ENCODE measurements at regions not wholly inside any gene's neighbourhood (a gene's known extent, or its start where the extent isn't known, plus 50 kb on each side); places are given as distances from the start of the nearest gene placed in this dataset.

DNA sequence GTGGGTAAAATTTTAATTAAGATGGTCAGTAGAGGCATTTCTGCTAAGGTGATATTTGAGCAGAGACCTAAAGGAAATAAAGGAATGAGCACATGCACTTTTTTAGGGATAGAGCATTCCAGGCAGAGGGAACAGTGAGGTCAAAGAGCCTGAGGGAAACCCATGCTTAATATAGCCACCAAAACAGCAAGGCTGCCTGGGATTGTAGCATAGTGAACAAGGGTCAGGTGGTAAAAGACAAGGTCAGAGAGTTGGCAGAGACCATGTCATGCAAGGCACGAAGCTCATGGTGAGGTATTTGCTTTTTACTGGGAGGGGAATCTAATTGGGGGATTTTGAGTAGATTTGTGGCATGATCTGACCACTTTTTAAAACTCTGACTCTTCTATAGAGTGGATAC is 344.6 kb upstream of the LRRC7 start:
- Histone ChIP-seq H3K9me3 (no peaks in the 10 kb centered on the region), H3K4me3 (no peak overlapping the region), H3K36me3 (no peaks in the 10 kb centered on the region), H3K4me1 (no peaks in the 10 kb centered on the region), H3K27ac (no peak overlapping the region), H3K27me3 (no peaks in the 10 kb centered on the region)
- TF ChIP-seq POLR2A (IDR thresholded peaks at IDR 0.05) (no peak), EP300 (IDR thresholded peaks at IDR 0.05) (no peak)
- 20 to 36% methylated on average over 1 of the region's 1 CpG for WGBS, 2 donors
- intact Hi-C loops (cut with DNase I) = no loop called here
- no peak for DNase-seq

DNA sequence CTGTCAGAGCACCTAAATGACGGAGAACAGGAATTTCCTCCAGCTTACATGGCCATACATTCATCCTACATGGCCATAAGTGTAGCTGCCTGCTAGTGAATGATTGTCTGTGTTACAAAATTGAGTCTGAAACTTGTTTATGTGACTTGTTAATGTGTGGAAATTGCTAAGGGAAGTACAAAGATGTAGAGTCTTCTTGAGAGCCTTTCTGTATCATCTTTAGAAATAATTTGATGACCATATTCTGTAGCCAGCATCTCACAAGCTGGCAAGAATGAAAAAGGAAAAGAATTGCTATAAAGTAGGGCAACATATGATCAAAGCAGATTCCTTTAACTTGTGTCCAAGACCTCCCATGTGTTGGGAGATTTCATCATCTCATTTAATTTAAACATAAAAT is 339.2 kb upstream of the LRRC7 start:
- WGBS, 2 donors = 0 to 1% methylated on average over 1 of the region's 1 CpG

DNA sequence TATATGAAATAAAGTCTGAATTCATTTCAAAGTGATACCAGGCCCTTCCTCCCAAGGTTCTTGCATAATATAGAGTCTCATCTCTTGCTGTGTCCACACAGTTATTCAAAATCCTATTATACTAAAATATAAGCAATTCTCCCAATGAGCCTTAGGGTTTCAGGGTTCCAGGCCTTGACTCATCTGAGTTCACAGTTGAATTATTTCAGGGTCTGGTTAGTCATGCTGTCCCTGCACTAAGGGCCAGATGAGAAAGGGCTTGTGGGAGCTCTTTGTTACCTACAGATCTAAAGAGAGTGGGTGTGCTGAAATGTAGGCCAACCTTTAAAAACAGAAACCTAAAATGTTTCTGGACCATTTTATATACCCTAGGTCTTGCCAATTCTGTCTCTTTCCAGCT is 337.5 kb upstream of the LRRC7 start:
- H3K4me1 ChIP-seq = no peaks in the 10 kb centered on the region
- H3K27me3 ChIP-seq = no peaks in the 10 kb centered on the region
- H3K36me3 ChIP-seq = no peaks in the 10 kb centered on the region
- no peak overlapping the region for H3K27ac ChIP-seq
- DNase-seq = no peak
- no peak overlapping the region for H3K4me3 ChIP-seq
- H3K9me3 ChIP-seq = no peaks in the 10 kb centered on the region
- intact Hi-C loops (cut with DNase I) = no loop called here
- TF ChIP-seq POLR2A (IDR thresholded peaks at IDR 0.05) (no peak), POLR2AphosphoS5 (IDR thresholded peaks at IDR 0.05) (no peak), EP300 (IDR thresholded peaks at IDR 0.05) (no peak)
- TF ChIP-seq, protein P1, sequence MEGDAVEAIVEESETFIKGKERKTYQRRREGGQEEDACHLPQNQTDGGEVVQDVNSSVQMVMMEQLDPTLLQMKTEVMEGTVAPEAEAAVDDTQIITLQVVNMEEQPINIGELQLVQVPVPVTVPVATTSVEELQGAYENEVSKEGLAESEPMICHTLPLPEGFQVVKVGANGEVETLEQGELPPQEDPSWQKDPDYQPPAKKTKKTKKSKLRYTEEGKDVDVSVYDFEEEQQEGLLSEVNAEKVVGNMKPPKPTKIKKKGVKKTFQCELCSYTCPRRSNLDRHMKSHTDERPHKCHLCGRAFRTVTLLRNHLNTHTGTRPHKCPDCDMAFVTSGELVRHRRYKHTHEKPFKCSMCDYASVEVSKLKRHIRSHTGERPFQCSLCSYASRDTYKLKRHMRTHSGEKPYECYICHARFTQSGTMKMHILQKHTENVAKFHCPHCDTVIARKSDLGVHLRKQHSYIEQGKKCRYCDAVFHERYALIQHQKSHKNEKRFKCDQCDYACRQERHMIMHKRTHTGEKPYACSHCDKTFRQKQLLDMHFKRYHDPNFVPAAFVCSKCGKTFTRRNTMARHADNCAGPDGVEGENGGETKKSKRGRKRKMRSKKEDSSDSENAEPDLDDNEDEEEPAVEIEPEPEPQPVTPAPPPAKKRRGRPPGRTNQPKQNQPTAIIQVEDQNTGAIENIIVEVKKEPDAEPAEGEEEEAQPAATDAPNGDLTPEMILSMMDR (IDR thresholded peaks at IDR 0.05) = no peak

More for the DNA sequence above, 339.2 kb upstream of the LRRC7 start:
- DNase-seq = no peak
- H3K9me3 ChIP-seq = no peaks in the 10 kb centered on the region
- H3K27me3 ChIP-seq = no peaks in the 10 kb centered on the region
- no peaks in the 10 kb centered on the region for H3K36me3 ChIP-seq
- no peak for TF ChIP-seq POLR2A (IDR thresholded peaks at IDR 0.05)
- no peak for TF ChIP-seq POLR2AphosphoS5 (IDR thresholded peaks at IDR 0.05)
- no peak overlapping the region for H3K4me3 ChIP-seq
- H3K27ac ChIP-seq = no peak overlapping the region
- intact Hi-C loops (cut with DNase I) = no loop called here
- no peaks in the 10 kb centered on the region for H3K4me1 ChIP-seq

DNA sequence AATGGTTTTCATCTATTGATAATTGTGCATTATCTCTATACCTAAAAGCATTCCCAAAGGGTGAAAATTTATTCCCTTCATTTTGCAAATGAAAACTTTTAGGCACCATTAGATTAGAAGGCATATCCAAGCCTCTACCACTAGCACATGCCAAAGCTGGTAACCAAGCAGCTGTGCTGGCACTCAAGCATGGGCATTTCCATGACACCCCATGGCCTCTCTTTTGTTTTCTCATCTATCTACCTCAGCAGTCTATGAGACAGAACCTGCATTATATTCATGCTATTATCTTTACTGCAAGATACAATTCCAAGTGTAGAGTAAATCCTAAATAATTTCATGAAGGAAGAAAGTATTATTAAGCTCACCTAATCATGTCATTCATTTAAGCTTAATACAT is 334.3 kb upstream of the LRRC7 start:
- intact Hi-C loops (cut with DNase I) = no loop called here
- no peak overlapping the region for H3K4me3 ChIP-seq
- H3K9me3 ChIP-seq = no peaks in the 10 kb centered on the region
- H3K4me1 ChIP-seq = no peaks in the 10 kb centered on the region
- H3K27ac ChIP-seq = no peak overlapping the region
- DNase-seq = no peak
- H3K36me3 ChIP-seq = no peaks in the 10 kb centered on the region
- no peak for TF ChIP-seq POLR2AphosphoS5 (IDR thresholded peaks at IDR 0.05)
- no peak for TF ChIP-seq EP300 (IDR thresholded peaks at IDR 0.05)
- TF ChIP-seq, protein P1 (IDR thresholded peaks at IDR 0.05) = no peak
- no peak for TF ChIP-seq POLR2A (IDR thresholded peaks at IDR 0.05)
- no peaks in the 10 kb centered on the region for H3K27me3 ChIP-seq

DNA sequence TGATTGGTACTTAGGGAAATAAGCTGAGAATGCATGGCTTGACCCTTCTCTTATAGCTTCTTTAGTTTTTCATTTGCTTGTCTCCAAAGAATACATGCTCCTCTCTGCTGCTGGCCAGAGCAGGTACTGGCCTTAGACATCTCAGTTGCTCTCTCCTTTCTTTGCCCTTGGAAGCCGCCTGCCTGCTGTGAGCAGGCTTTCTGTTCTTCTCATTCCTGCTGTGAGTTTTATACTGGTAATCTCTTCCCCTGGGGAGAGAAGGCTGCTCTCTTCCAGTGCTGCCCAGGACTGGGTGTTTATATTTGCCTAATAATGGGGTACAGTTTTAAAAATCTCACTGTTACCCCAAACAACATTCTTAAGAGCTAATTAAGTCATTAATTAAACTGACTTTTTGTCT is 323.5 kb upstream of the LRRC7 start:
- no peaks in the 10 kb centered on the region for H3K4me1 ChIP-seq
- intact Hi-C loops (cut with DNase I) = no loop called here
- H3K27ac ChIP-seq = no peak overlapping the region
- no peak for TF ChIP-seq POLR2AphosphoS5 (IDR thresholded peaks at IDR 0.05)
- no peak for TF ChIP-seq EP300 (IDR thresholded peaks at IDR 0.05)
- no peak for TF ChIP-seq POLR2A (IDR thresholded peaks at IDR 0.05)
- TF ChIP-seq, protein P1 (IDR thresholded peaks at IDR 0.05) = no peak
- no peak for DNase-seq
- H3K36me3 ChIP-seq = no peaks in the 10 kb centered on the region
- no peaks in the 10 kb centered on the region for H3K27me3 ChIP-seq
- H3K4me3 ChIP-seq = no peak overlapping the region
- no peaks in the 10 kb centered on the region for H3K9me3 ChIP-seq
- WGBS, 2 donors = 73 to 83% methylated on average over 1 of the region's 1 CpG

DNA sequence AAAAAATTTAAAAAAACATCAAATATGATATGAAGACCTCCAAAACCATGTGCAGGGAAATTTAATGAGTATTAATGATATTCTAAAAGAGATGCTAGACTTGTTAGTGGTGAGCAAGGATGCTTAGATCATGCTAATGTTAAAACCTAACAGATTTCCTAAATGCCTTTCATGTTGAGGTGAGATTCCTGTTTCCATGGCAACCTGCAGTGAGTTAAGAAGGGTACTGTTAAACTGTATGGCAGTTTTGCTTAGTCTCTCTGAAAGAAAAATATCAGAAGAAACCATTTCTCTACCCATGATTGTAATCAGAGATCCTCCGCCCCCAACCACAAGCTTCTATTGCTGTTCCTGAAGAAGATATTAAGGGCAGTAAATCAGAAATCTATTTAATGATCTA is 321.6 kb upstream of the LRRC7 start:
- no peak for DNase-seq
- Histone ChIP-seq H3K27ac (no peak overlapping the region), H3K4me1 (no peaks in the 10 kb centered on the region), H3K4me3 (no peak overlapping the region), H3K36me3 (no peaks in the 10 kb centered on the region), H3K27me3 (no peaks in the 10 kb centered on the region), H3K9me3 (no peaks in the 10 kb centered on the region)
- intact Hi-C loops (cut with DNase I) = no loop called here
- 74 to 75% methylated on average over 1 of the region's 1 CpG for WGBS, 2 donors
- no peak for TF ChIP-seq POLR2A (IDR thresholded peaks at IDR 0.05)
- no peak for TF ChIP-seq POLR2AphosphoS5 (IDR thresholded peaks at IDR 0.05)
- TF ChIP-seq, protein P1 (IDR thresholded peaks at IDR 0.05) = no peak
- no peak for TF ChIP-seq EP300 (IDR thresholded peaks at IDR 0.05)

Measured in sigmoid colon (tissue), 6 donors.